WTC11 (cell line): ENCODE measurements at regions not wholly inside any gene's neighbourhood (a gene's known extent, or its start where the extent isn't known, plus 50 kb on each side); places are given as distances from the start of the nearest gene placed in this dataset.

Experiments
- ATAC-seq: fragments of 200-7000 bp; cut with Tn5 transposase; 2 replicates; pipeline ENCODE4 v1.10.0; 2021; ENCODE audit warnings: mild to moderate bottlenecking, moderate library complexity
- CTCF ChIA-PET: fragments of 300-600 bp; sonication (Branson Sonifier 250); formaldehyde crosslinking; loops from one replicate; lab custom pipeline; 2021; ENCODE audit warnings: antibody characterized with exemption; lab: Charles Lee
- POLR2A ChIA-PET: fragments of 350-600 bp; sonication (Branson Sonifier 250); formaldehyde crosslinking; loops from one replicate; lab custom pipeline; 2021; ENCODE audit warnings: antibody characterized with exemption; lab: Charles Lee
- DNase-seq: peaks from one replicate; pipeline ENCODE4 v3.0.0; 2021; ENCODE audit warnings: low spot score
- H3K27ac Mint-ChIP-seq: 2 replicates; pipeline ENCODE4 v1.8.0; 2021; ENCODE audit warnings: mixed read lengths
- H3K27me3 Mint-ChIP-seq: 2 replicates; pipeline ENCODE4 v1.8.0; 2021; ENCODE audit warnings: low read depth, mild to moderate bottlenecking, moderate library complexity, mixed read lengths
- H3K36me3 Mint-ChIP-seq: 2 replicates; pipeline ENCODE4 v1.8.0; 2021; ENCODE audit warnings: mixed read lengths
- H3K4me1 Mint-ChIP-seq: 2 replicates; pipeline ENCODE4 v1.8.0; 2022; ENCODE audit warnings: mixed read lengths
- H3K4me3 Mint-ChIP-seq: 2 replicates; pipeline ENCODE4 v1.8.0; 2021; ENCODE audit warnings: mild to moderate bottlenecking, moderate library complexity, mixed read lengths
- H3K9me3 Mint-ChIP-seq: 2 replicates; pipeline ENCODE4 v1.8.0; 2021; ENCODE audit warnings: mixed read lengths
- ARID4B ChIP-seq: sonication (generic); formaldehyde crosslinking; IDR thresholded peaks from 2 replicates; pipeline ENCODE4 v1.8.0; 2023; ENCODE audit warnings: missing genetic modification reagents, mild to moderate bottlenecking, borderline replicate concordance
- ATF1 ChIP-seq: sonication (generic); formaldehyde crosslinking; IDR thresholded peaks from 2 replicates; pipeline ENCODE4 v1.8.1; 2023; ENCODE audit warnings: mild to moderate bottlenecking, moderate library complexity, missing genetic modification reagents
- ATF6 ChIP-seq: sonication (generic); formaldehyde crosslinking; IDR thresholded peaks from 2 replicates; pipeline ENCODE4 v1.8.1; 2023; ENCODE audit warnings: mild to moderate bottlenecking, missing genetic modification reagents
- CBFB ChIP-seq: sonication (generic); formaldehyde crosslinking; IDR thresholded peaks from 2 replicates; pipeline ENCODE4 v1.8.1; 2022; ENCODE audit warnings: mild to moderate bottlenecking, low read depth, missing genetic modification reagents
- CREM ChIP-seq: sonication (generic); formaldehyde crosslinking; IDR thresholded peaks from 2 replicates; pipeline ENCODE4 v1.8.1; 2022; ENCODE audit warnings: mild to moderate bottlenecking, missing genetic modification reagents, moderate library complexity
- CTCF ChIP-seq: fragments of 200-600 bp; IDR thresholded peaks from 2 replicates; pipeline ENCODE4 v1.8.0; 2022; ENCODE audit warnings: antibody characterized with exemption
- GABPB1 ChIP-seq: sonication (generic); formaldehyde crosslinking; IDR thresholded peaks from 2 replicates; pipeline ENCODE4 v1.8.1; 2023; ENCODE audit warnings: mild to moderate bottlenecking, missing genetic modification reagents
- NFATC4 ChIP-seq: fragments of 250-450 bp; sonication (Bioruptor Pico); IDR thresholded peaks from 2 replicates; pipeline ENCODE4 v1.9.0; 2021; ENCODE audit warnings: mild to moderate bottlenecking
- NR3C1 ChIP-seq: sonication (generic); formaldehyde crosslinking; conservative IDR thresholded peaks from 2 replicates; pipeline ENCODE4 v1.8.1; 2023; ENCODE audit warnings: low read depth, mild to moderate bottlenecking, missing genetic modification reagents
- SP1 ChIP-seq: sonication (generic); formaldehyde crosslinking; conservative IDR thresholded peaks from 2 replicates; pipeline ENCODE4 v1.8.1; 2022; ENCODE audit warnings: missing genetic modification reagents
- TEAD1 ChIP-seq: sonication (generic); formaldehyde crosslinking; IDR thresholded peaks from 2 replicates; pipeline ENCODE4 v1.8.0; 2022; ENCODE audit warnings: mild to moderate bottlenecking, missing genetic modification reagents
- USF1 ChIP-seq: sonication (generic); formaldehyde crosslinking; IDR thresholded peaks from 2 replicates; pipeline ENCODE4 v1.8.0; 2022; ENCODE audit warnings: mild to moderate bottlenecking, missing genetic modification reagents
- ZNF138 ChIP-seq: sonication (generic); formaldehyde crosslinking; conservative IDR thresholded peaks from 2 replicates; pipeline ENCODE4 v1.8.1; 2022; ENCODE audit warnings: mild to moderate bottlenecking, moderate library complexity, missing genetic modification reagents
- ZNF219 ChIP-seq: sonication (generic); formaldehyde crosslinking; IDR thresholded peaks from 2 replicates; pipeline ENCODE4 v1.8.0; 2023; ENCODE audit warnings: missing genetic modification reagents, mild to moderate bottlenecking, borderline replicate concordance
- ZNF232 ChIP-seq: sonication (generic); formaldehyde crosslinking; IDR thresholded peaks from 2 replicates; pipeline ENCODE4 v1.8.0; 2022; ENCODE audit warnings: mild to moderate bottlenecking, missing genetic modification reagents
- TF ChIP-seq, protein P1 (sequence below): sonication (generic); formaldehyde crosslinking; IDR thresholded peaks from 2 replicates; pipeline ENCODE4 v1.8.0; 2023; ENCODE audit warnings: missing genetic modification reagents
- TF ChIP-seq, protein P2 (sequence below): sonication (generic); formaldehyde crosslinking; IDR thresholded peaks from 2 replicates; pipeline ENCODE4 v1.8.1; 2022; ENCODE audit warnings: mild to moderate bottlenecking, moderate library complexity, missing genetic modification reagents
- TF ChIP-seq, protein P3 (sequence below): sonication (generic); formaldehyde crosslinking; conservative IDR thresholded peaks from 2 replicates; pipeline ENCODE4 v1.8.1; 2023; ENCODE audit warnings: mild to moderate bottlenecking, low read depth, missing genetic modification reagents, moderate library complexity
- TF ChIP-seq, protein P4 (sequence below): sonication (generic); formaldehyde crosslinking; IDR thresholded peaks from 2 replicates; pipeline ENCODE4 v1.8.1; 2023; ENCODE audit warnings: mild to moderate bottlenecking, missing genetic modification reagents

- TF ChIP-seq ATF6 (CRISPR knock-in tag) (no peak), CREM (no peak)
Observed at GRCh38 chr1:2906620-2907019, 105.1 kb upstream of the TTC34 start (continued).

GRCh38 chr1:2907051-2907450 lies 105.6 kb upstream of the TTC34 start:
- no peaks in the 10 kb centered on the region for H3K4me1 Mint-ChIP-seq
- TF ChIP-seq TEAD1 (CRISPR knock-in tag), result no peak
- TF ChIP-seq, protein P1, sequence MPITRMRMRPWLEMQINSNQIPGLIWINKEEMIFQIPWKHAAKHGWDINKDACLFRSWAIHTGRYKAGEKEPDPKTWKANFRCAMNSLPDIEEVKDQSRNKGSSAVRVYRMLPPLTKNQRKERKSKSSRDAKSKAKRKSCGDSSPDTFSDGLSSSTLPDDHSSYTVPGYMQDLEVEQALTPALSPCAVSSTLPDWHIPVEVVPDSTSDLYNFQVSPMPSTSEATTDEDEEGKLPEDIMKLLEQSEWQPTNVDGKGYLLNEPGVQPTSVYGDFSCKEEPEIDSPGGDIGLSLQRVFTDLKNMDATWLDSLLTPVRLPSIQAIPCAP (CRISPR knock-in tag), result no peak
- no peak for TF ChIP-seq CBFB (CRISPR knock-in tag)
- TF ChIP-seq, protein P2, sequence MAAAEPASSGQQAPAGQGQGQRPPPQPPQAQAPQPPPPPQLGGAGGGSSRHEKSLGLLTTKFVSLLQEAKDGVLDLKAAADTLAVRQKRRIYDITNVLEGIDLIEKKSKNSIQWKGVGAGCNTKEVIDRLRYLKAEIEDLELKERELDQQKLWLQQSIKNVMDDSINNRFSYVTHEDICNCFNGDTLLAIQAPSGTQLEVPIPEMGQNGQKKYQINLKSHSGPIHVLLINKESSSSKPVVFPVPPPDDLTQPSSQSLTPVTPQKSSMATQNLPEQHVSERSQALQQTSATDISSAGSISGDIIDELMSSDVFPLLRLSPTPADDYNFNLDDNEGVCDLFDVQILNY (CRISPR knock-in tag), result no peak
- TF ChIP-seq CTCF, result no peak
- TF ChIP-seq NR3C1 (CRISPR knock-in tag), result no peak
- TF ChIP-seq, protein P3, sequence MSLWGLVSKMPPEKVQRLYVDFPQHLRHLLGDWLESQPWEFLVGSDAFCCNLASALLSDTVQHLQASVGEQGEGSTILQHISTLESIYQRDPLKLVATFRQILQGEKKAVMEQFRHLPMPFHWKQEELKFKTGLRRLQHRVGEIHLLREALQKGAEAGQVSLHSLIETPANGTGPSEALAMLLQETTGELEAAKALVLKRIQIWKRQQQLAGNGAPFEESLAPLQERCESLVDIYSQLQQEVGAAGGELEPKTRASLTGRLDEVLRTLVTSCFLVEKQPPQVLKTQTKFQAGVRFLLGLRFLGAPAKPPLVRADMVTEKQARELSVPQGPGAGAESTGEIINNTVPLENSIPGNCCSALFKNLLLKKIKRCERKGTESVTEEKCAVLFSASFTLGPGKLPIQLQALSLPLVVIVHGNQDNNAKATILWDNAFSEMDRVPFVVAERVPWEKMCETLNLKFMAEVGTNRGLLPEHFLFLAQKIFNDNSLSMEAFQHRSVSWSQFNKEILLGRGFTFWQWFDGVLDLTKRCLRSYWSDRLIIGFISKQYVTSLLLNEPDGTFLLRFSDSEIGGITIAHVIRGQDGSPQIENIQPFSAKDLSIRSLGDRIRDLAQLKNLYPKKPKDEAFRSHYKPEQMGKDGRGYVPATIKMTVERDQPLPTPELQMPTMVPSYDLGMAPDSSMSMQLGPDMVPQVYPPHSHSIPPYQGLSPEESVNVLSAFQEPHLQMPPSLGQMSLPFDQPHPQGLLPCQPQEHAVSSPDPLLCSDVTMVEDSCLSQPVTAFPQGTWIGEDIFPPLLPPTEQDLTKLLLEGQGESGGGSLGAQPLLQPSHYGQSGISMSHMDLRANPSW (CRISPR knock-in tag), result no peak
- TF ChIP-seq ATF1 (CRISPR knock-in tag), result no peak
- no peak for TF ChIP-seq NFATC4 (CRISPR knock-in tag)
- ChIA-PET POLR2A (interaction anchor here (0.6 kb wide), 1 partner anchor 270 kb away, joined by 5 read pairs; no protein-coding TSS in a partner anchor), CTCF (no interaction called here)
- ATAC-seq, result no peak
- peaks cover 3% of the 10 kb centered on the region for H3K9me3 Mint-ChIP-seq
- no peak overlapping the region for H3K27ac Mint-ChIP-seq
- H3K4me3 Mint-ChIP-seq, result no peak overlapping the region
- no peak for DNase-seq
- no peaks in the 10 kb centered on the region for H3K27me3 Mint-ChIP-seq
- H3K36me3 Mint-ChIP-seq, result peaks cover 14% of the 10 kb centered on the region

DNA sequence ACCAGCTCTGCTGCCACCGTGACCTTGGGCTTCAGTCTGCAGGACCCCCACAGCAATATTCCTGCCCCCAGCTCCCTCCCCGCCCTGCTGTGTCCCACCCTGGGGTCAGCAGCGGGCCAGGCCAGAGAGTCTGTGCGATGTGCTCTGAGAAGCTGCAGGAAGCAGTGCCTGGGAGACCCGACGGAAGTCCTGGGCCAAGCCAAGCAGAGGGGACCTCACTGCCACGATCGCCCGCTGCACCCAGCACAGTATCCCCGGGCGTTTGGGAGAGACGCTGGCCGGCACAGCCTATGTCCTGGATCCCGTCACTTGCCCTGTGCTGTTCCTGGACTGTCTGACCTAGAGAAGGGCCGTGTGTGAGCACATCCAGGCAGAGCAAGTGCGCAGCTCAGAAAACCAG lies 106.6 kb upstream of the TTC34 start:
- ATAC-seq (no peak), DNase-seq (no peak)
- ChIA-PET CTCF (no interaction called here), POLR2A (no interaction called here)
- Mint-ChIP-seq H3K36me3 (peaks cover 10% of the 10 kb centered on the region), H3K27ac (no peak overlapping the region), H3K4me1 (no peaks in the 10 kb centered on the region), H3K4me3 (no peak overlapping the region), H3K9me3 (peaks cover 3% of the 10 kb centered on the region), H3K27me3 (no peaks in the 10 kb centered on the region)
- TF ChIP-seq SP1, result no peak
- no peak for TF ChIP-seq ZNF138
- TF ChIP-seq GABPB1 (CRISPR knock-in tag), result no peak
- TF ChIP-seq NFATC4 (CRISPR knock-in tag), result no peak
- TF ChIP-seq USF1 (CRISPR knock-in tag), result no peak
- no peak for TF ChIP-seq ARID4B (CRISPR knock-in tag)
- TF ChIP-seq ZNF219 (CRISPR knock-in tag), result no peak
- TF ChIP-seq, protein P4, sequence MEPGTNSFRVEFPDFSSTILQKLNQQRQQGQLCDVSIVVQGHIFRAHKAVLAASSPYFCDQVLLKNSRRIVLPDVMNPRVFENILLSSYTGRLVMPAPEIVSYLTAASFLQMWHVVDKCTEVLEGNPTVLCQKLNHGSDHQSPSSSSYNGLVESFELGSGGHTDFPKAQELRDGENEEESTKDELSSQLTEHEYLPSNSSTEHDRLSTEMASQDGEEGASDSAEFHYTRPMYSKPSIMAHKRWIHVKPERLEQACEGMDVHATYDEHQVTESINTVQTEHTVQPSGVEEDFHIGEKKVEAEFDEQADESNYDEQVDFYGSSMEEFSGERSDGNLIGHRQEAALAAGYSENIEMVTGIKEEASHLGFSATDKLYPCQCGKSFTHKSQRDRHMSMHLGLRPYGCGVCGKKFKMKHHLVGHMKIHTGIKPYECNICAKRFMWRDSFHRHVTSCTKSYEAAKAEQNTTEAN (CRISPR knock-in tag), result no peak
- TF ChIP-seq ZNF232 (CRISPR knock-in tag), result no peak
